SHP77 treated with DMSO at 0.1 percent for 48 hours (cell line): ENCODE measurements at regions not wholly inside any gene's neighbourhood (a gene's known extent, or its start where the extent isn't known, plus 50 kb on each side); places are given as distances from the start of the nearest gene placed in this dataset.

Experiments
- DNase-seq: peaks from one replicate; lab custom pipeline; 2025; lab: John Stamatoyannopoulos, UW

- no peak for DNase-seq
Measured at GRCh38 chr15:31262901-31263671, 63.5 kb upstream of the KLF13 start.

GRCh38 chr15:31263751-31264558, 62.7 kb upstream of the KLF13 start:
- peak; percentile 82 for DNase-seq

DNA sequence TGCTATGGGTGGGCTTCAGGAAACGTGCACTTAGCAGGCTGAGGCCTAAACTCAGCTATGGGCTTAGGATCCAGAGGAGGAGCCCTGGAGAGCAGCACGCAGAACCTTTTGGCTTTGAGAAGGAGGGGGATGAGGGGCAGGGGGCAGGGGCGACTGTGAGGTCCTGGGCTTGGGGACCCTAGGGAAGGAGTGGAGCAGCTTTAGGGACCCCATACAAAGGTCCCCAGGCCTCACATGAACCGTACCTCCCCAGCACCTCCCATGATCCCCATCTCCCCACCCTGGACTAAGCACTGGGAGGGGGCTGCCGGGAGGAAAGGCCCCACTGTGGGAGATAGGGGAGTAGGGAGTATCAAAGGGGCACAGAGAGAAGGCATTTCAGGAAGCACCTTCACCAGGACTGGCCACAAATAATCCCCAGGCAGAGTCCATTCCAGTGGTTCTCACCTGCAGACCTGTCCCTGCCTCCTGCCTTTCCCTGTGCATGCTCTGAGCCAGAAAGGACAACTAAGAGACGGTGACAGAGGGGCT, 62.0 kb upstream of the KLF13 start:
- DNase-seq = no peak

GRCh38 chr15:31265090-31265870, 61.4 kb upstream of the KLF13 start:
- no peak for DNase-seq

DNA sequence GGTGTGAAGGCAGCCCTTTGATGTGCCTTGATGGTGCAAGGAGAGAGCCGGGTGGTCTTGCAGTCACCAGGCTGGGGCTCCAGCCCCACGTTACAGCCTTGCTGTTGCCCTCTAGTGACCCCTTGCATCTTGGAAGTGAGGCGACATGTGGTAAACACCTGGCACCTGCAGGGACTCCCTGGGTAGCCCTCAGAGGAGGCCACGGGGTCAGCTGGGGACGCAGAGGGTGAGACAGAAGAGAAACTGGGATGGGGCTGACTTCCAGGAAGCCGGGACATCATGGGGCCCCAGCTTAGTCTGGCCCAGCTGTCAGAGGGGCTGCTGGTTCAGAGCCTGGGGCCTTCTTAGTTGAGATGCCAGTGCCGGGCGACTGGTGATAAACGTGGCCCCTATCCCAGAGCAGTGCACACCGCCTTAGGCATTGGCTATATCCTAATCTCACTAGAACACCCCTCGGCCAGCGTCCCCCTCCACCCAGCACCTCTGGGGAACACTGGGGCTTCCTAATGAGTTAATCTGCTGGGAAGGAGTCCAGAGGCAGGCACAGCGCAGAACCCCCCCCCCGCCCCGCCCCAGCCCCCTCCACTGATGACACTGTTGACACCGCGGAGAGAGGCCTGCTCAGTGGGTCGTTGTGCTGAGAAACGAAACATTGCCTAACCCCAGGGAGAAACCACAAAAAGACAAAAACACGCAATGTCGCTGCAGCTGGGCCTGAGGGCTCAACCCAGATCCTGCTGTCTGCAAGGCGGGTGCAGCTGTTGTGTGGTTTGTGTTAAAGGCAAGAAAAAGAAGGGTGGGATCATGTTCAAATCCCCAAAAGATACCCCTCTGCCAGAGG, 60.5 kb upstream of the KLF13 start:
- no peak for DNase-seq

DNA sequence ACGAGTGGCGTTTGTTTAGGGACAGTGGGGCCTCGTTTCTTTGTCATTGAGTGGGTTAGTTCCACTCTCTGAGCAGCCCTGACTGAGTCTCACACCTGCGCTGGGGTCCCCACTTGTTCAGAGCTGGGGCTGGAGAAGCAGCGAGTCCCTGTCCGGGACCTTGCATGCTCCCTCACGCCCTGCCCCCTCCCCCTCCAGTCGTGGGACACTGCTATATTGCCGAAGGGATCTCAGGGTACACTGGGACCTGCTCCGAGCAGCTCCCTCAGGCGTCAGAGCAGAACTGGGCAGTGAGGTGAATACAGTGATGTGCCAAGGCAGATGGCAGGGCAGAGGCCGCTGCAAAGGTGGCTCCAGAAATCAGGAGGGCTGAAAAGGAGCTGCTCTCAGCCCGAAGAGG, 59.9 kb upstream of the KLF13 start:
- no peak for DNase-seq

DNA sequence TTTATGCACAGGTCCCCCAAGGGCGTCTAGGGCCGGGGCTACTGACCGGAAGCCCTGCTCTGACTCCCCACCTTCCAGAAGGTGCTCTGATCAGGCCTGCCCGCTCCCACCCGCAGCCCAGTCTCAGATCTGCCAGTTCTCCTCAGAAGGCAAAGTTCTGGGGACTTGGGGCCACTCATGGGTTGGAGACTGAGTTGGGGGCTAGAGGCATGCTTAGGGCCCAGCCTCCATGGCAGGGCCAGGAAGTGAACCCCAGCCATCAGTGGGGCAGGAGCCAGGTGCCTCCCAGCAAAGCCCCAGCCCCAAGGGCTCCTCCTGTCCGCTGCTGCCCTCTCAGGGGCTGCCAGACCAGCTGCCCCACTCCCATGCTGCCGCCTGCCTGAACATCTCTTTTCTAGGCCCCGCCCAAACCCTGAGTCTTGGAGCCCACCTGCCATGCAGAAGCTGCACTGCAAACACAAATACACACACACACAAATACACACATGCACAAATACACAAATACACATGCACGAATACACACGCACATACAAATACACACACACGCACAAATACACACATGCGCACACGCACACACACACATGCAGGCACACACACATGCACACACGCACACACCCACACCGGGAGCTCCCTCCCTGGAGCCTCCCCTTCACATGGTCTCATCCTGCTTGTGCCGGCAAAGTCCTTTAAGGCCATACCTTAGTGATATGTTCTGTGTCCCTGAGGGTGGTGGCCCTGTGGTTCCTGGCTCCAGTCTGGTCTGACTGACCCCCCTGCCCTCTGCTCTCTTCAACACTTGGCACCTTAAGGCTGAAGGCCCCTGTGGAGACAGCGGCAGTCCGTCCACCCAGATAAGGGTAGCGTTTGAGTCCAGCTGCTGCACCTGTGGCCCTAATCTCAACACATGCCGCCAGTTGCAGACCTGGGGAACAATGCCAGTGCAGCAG, 59.2 kb upstream of the KLF13 start:
- no peak for DNase-seq

DNA sequence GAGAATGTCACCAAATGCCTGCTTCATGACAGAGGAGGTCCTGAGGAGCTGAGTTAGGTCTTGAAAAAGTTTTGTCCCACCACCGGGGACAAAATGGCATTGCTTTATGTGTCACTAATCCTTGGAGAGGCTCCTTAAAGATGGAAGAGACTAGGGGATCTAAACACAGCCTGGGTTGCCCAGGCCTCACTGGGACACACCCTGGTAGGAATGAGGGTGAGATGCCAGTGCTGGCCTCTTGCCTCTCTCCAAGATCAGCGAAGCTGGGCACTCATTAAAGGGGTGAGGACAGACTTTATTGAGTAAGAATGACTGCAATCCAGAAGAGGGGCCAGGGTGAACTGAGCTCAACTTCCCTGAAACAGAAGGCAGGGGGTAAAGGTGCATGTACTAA, 58.5 kb upstream of the KLF13 start:
- DNase-seq = no peak

GRCh38 chr15:31268911-31269784, 57.5 kb upstream of the KLF13 start:
- no peak for DNase-seq

GRCh38 chr15:31269816-31270575, 56.6 kb upstream of the KLF13 start:
- no peak for DNase-seq

- DNase-seq = no peak
Measured at GRCh38 chr15:31270767-31271166, 55.9 kb upstream of the KLF13 start.

- DNase-seq = no peak
Measured at GRCh38 chr15:31271224-31271635, 55.4 kb upstream of the KLF13 start.

DNA sequence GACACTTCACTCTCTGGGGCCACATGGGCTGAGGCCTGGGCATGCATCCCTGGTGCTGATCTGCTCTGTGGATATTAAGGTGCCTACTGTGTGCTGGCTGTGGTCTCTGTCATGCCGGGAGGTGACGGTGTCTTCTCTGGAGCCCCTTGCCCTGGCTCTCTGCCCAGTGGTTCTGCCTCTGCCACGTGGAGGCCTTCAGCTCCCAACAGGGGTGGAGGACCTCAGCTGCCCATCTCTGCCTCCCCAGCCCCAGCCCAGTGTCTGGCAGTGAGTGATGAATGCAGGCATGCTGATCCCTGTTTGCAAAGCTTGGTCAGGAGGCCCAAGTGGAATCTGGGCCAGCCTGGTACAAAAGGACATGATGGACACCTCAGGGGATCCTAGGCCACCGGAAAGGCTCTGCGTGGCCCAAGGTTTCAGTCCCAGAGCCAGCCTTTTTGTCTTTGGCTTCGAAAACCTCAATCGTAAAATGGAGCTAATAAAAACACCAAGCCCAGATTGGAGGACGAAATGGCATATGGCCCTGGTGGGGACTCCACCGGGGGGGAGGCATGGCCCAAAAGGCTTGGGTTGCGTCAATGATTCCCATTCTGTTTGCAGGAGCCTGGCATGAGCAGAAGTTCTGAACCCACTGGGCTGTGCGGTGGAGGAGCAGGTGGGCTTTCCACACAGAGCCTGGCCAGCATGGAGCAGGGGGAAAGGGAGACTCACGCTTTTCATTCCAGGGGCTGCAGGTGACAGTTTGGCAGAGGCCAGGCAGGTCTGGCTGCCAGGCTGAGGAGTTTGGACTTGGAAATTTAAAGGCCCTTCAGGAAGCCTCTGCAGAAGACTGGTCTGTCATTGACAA, 54.7 kb upstream of the KLF13 start:
- no peak for DNase-seq

DNA sequence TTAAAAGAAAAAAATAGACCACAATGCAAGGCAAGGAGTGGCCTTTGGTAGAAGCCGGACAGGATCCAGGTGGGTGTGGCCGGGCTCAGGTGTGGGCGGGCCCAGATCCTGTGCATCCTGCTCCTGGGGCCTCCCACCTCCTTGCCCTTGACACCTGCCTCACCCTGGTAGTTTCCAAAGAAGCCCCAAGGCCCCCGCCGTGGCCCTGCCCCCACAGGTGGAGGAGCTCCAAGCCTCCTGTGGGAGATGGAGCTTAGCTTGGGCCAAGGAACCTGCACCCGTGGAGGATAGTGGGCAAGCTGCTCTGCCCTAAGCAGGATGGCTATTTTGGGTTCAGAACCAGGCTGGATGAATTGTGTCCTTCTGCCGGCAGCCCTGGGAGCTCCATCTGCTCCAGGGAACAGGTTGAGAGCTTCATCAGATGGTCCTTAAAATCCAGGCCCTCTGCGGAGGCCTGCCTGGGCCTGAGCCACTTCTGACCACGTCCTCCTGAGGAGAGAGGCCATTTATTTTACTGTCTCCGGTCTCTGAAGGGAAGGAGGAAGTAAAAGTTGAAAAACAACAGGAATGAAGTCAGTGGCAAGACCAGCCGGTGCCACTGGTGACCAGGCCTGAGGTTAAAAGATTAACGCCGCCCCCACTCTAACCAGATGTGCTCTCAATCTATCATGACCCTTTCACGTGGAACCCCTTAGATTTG, 53.9 kb upstream of the KLF13 start:
- no peak for DNase-seq

GRCh38 chr15:31273258-31273941, 53.2 kb upstream of the KLF13 start:
- DNase-seq = no peak
